ENCODE measurements at regions not wholly inside any gene's neighbourhood (a gene's known extent, or its start where the extent isn't known, plus 50 kb on each side); places are given as distances from the start of the nearest gene placed in this dataset.

GRCh38 chr9:108058135-108058814, 568.7 kb upstream of the KLF4 start:
- H3K27ac ChIP-seq, result peak overlapping the region; percentile 40
- TF ChIP-seq POLR2A (IDR thresholded peaks at IDR 0.05) (no peak), CTCF (IDR thresholded peaks at IDR 0.05) (no peak), POLR2AphosphoS5 (IDR thresholded peaks at IDR 0.05; ENCODE audit: insufficient read depth in 1 of 2, low read depth in 1 of 2) (no peak)
- peaks cover 44% of the 10 kb centered on the region for H3K4me1 ChIP-seq
- no peaks in the 10 kb centered on the region for H3K27me3 ChIP-seq
- no peaks in the 10 kb centered on the region for H3K9me3 ChIP-seq
- no peak overlapping the region for H3K4me3 ChIP-seq
- H3K36me3 ChIP-seq, result no peaks in the 10 kb centered on the region
- no peak for DNase-seq (ENCODE audit: extremely low spot score in 2 of 2)
- intact Hi-C loops (cut with DNase I), result no loop called here

GRCh38 chr9:108057421-108058134, 568.0 kb upstream of the KLF4 start:
- peak overlapping the region; percentile 40 for H3K27ac ChIP-seq
- intact Hi-C loops (cut with DNase I), result no loop called here
- TF ChIP-seq CTCF (IDR thresholded peaks at IDR 0.05) (no peak), POLR2AphosphoS5 (IDR thresholded peaks at IDR 0.05; ENCODE audit: insufficient read depth in 1 of 2, low read depth in 1 of 2) (peak in 1 of 2 donors; percentile 73), POLR2A (IDR thresholded peaks at IDR 0.05) (no peak)
- H3K9me3 ChIP-seq, result no peaks in the 10 kb centered on the region
- no peaks in the 10 kb centered on the region for H3K27me3 ChIP-seq
- H3K4me1 ChIP-seq, result peaks cover 51% of the 10 kb centered on the region
- no peaks in the 10 kb centered on the region for H3K36me3 ChIP-seq
- H3K4me3 ChIP-seq, result no peak overlapping the region
- no peak for DNase-seq (ENCODE audit: extremely low spot score in 2 of 2)

- peaks cover 58% of the 10 kb centered on the region for H3K4me1 ChIP-seq
- H3K9me3 ChIP-seq, result no peaks in the 10 kb centered on the region
- intact Hi-C loops (cut with DNase I), result no loop called here
- H3K27ac ChIP-seq, result peak overlapping the region; percentile 43
- no peak for DNase-seq (ENCODE audit: extremely low spot score in 2 of 2)
- TF ChIP-seq POLR2A (IDR thresholded peaks at IDR 0.05) (no peak), CTCF (IDR thresholded peaks at IDR 0.05) (no peak)
- no peaks in the 10 kb centered on the region for H3K36me3 ChIP-seq
- no peaks in the 10 kb centered on the region for H3K27me3 ChIP-seq
- no peak overlapping the region for H3K4me3 ChIP-seq
Observed at GRCh38 chr9:108056805-108057386, 567.3 kb upstream of the KLF4 start.

- Histone ChIP-seq H3K4me1 (peaks cover 58% of the 10 kb centered on the region), H3K4me3 (no peak overlapping the region), H3K36me3 (no peaks in the 10 kb centered on the region), H3K27ac (peak overlapping the region; percentile 43), H3K27me3 (no peaks in the 10 kb centered on the region), H3K9me3 (no peaks in the 10 kb centered on the region)
- DNase-seq (ENCODE audit: extremely low spot score in 2 of 2), result peak in 1 of 2 donors; percentile 32
- intact Hi-C loops (cut with DNase I), result no loop called here
- no peak for TF ChIP-seq CTCF (IDR thresholded peaks at IDR 0.05)
- peak in 1 of 2 donors; percentile 68 for TF ChIP-seq POLR2AphosphoS5 (IDR thresholded peaks at IDR 0.05; ENCODE audit: insufficient read depth in 1 of 2, low read depth in 1 of 2)
- TF ChIP-seq POLR2A (IDR thresholded peaks at IDR 0.05), result no peak
Observed at GRCh38 chr9:108056084-108056804, 566.7 kb upstream of the KLF4 start.

Data from vagina (tissue), 2 donors.